ENCODE measurements at regions not wholly inside any gene's neighbourhood (a gene's known extent, or its start where the extent isn't known, plus 50 kb on each side); places are given as distances from the start of the nearest gene placed in this dataset.

DNA sequence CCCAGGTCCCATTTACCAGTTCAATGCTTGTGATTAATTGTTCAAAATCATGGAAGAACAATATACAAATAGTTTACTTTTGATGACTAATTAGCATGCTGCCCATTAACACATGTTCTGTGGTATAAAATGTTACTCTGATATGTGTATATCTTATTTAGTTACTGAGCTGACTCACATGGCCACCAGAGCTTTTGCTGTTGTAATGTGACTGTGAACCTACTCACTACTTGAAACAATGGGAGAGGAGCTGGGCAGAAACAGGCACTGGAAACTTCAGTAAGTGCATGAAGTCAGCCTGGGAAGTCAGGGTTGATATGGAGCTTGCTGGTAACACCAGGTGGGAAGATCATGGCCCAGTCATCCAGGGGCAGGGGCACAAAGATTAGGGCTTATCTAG is 72.7 kb upstream of the MAD2L1 start:
- Histone ChIP-seq H3K9me3 (no peaks in the 10 kb centered on the region), H3K27me3 (ENCODE audit: insufficient read depth in 3 of 3, low read length in 2 of 3) (no peaks in the 10 kb centered on the region), H3K27ac (no peak overlapping the region), H3K4me3 (no peak overlapping the region), H3K36me3 (ENCODE audit: insufficient read depth in 1 of 2, low read depth in 1 of 2) (no peaks in the 10 kb centered on the region), H3K4me1 (no peaks in the 10 kb centered on the region)
- DNase-seq: no peak
- intact Hi-C loops (cut with DNase I): no loop called here
- no peak for ATAC-seq
- TF ChIP-seq CTCF (IDR thresholded peaks at IDR 0.05): no peak

DNA sequence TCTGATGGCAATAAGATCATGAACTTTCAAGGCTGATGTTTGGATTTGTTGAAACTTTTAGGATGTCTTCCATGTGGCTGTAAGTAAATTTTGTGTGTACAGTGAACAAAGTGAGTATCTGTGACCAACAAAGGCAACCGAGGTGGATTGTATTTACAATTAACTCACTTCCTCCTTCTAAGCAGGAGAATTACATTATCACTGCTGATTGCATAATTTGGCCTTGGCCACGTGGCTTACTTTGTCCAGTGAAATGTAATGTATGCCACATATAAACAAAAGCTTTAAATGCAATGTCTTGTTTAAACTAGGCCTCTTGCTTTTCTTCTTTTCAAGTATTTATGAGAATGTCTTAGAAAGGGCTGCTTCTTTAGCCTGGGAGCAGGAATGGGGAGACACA is 66.3 kb upstream of the MAD2L1 start:
- Histone ChIP-seq H3K4me1 (no peaks in the 10 kb centered on the region), H3K9me3 (no peaks in the 10 kb centered on the region), H3K36me3 (ENCODE audit: insufficient read depth in 1 of 2, low read depth in 1 of 2) (no peaks in the 10 kb centered on the region), H3K27me3 (ENCODE audit: insufficient read depth in 3 of 3, low read length in 2 of 3) (no peaks in the 10 kb centered on the region), H3K4me3 (no peak overlapping the region), H3K27ac (no peak overlapping the region)
- 49 to 60% (median 53%) methylated on average over 2 of the region's 2 CpGs for WGBS, 3 donors
- DNase-seq (no peak), ATAC-seq (no peak)
- TF ChIP-seq CTCF (IDR thresholded peaks at IDR 0.05): no peak
- intact Hi-C loops (cut with DNase I): no loop called here

- intact Hi-C loops (cut with DNase I): no loop called here
- Histone ChIP-seq H3K4me1 (no peaks in the 10 kb centered on the region), H3K9me3 (no peaks in the 10 kb centered on the region), H3K36me3 (ENCODE audit: insufficient read depth in 1 of 2, low read depth in 1 of 2) (no peaks in the 10 kb centered on the region), H3K27me3 (ENCODE audit: insufficient read depth in 3 of 3, low read length in 2 of 3) (no peaks in the 10 kb centered on the region), H3K4me3 (no peak overlapping the region), H3K27ac (no peak overlapping the region)
- ATAC-seq (no peak), DNase-seq (no peak)
- 72 to 94% (median 73%) methylated on average over 2 of the region's 2 CpGs for WGBS, 3 donors
- no peak for TF ChIP-seq CTCF (IDR thresholded peaks at IDR 0.05)
These were observed 64.1 kb upstream of the MAD2L1 start for GRCh38 chr4:120130786-120131185.
